K562 (cell line): ENCODE measurements at regions not wholly inside any gene's neighbourhood (a gene's known extent, or its start where the extent isn't known, plus 50 kb on each side); places are given as distances from the start of the nearest gene placed in this dataset.

Experiments
- ATAC-seq: fragments of 200-7000 bp; cut with Tn5 transposase; 3 replicates; pipeline ENCODE4 v1.9.1; 2020; ENCODE audit warnings: moderate library complexity
- BruUV-seq: library from RNA; stranded (reverse); fragments of 400-500 nt; replicated peaks from 2 replicates; lab custom pipeline; 2021; lab: Mats Ljungman, UMichigan
- CTCF ChIA-PET: fragments of 300-600 bp; formaldehyde crosslinking; extraction: SDS; loops from one replicate; lab custom pipeline; 2021; ENCODE audit warnings: low intra/inter-chr PET ratio; lab: Yijun Ruan, JAX
- POLR2A ChIA-PET: fragments of 300-600, 350-650 bp; sonication (Branson Sonifier 250); formaldehyde crosslinking; extraction: SDS; loops from one replicate; lab custom pipeline; 2021; ENCODE audit warnings: antibody characterized with exemption, inconsistent platforms; lab: Yijun Ruan, JAX
- DNase-seq, 4 experiments: peaks; one replicate each; pipeline versions ENCODE4 v3.0.0 to v3.0.0-alpha.2; 2011 to 2018; ENCODE audit warnings: low spot score in 3 of 4, mixed read lengths in 3 of 4; ENCODE audit errors: extremely low read depth in 1 of 4
- FAIRE-seq: peaks from 2 replicates; lab custom pipeline; 2011; peaks lifted over from hg19 to GRCh38; lab: Jason Lieb, UNC
- H2AFZ ChIP-seq: 2 replicates; pipeline ENCODE4 v1.6.0; 2011; ENCODE audit warnings: low read depth, low read length, control low read depth, inconsistent platforms
- H3K27ac ChIP-seq: fragments of 200-600 bp; 3 replicates; pipeline ENCODE4 v1.8.0; 2011; ENCODE audit warnings: low read depth, mild to moderate bottlenecking, control low read depth, inconsistent platforms, low read length, moderate library complexity, mixed read lengths; ENCODE audit errors: extremely low read depth
- H3K27me3 ChIP-seq, 2 experiments: fragments of 300-600 bp in 1 of 2; 2 replicates in 1 of 2; 3 replicates in 1 of 2; pipeline versions ENCODE4 v1.6.0 to v1.8.0; 2011; ENCODE audit warnings: inconsistent platforms in 2 of 2, low read length in 2 of 2, mild to moderate bottlenecking in 1 of 2, mixed read lengths in 1 of 2, moderate library complexity in 1 of 2; ENCODE audit not compliant: control insufficient read depth in 2 of 2, insufficient read depth in 2 of 2
- H3K36me3 ChIP-seq: fragments of 300-600 bp; 3 replicates; pipeline ENCODE4 v1.8.0; 2011; ENCODE audit warnings: mild to moderate bottlenecking, low read length, inconsistent platforms; ENCODE audit not compliant: control insufficient read depth, insufficient read depth
- H3K4me1 ChIP-seq, 2 experiments: fragments of 200-600 bp in 1 of 2; replicated peaks in 1 of 2; 2 replicates in 1 of 2; 3 replicates in 1 of 2; pipeline versions ENCODE4 v1.5.1 to v1.8.0; 2011; ENCODE audit warnings: inconsistent platforms in 2 of 2, low read length in 2 of 2, mild to moderate bottlenecking in 1 of 2, mixed read lengths in 1 of 2, moderate library complexity in 1 of 2; ENCODE audit not compliant: control insufficient read depth in 2 of 2, insufficient read depth in 2 of 2
- H3K4me2 ChIP-seq: 2 replicates; pipeline ENCODE4 v1.6.1; 2011; ENCODE audit warnings: low read length, control low read depth, inconsistent platforms, mixed read lengths; ENCODE audit not compliant: insufficient read depth
- H3K4me3 ChIP-seq: fragments of 200-600 bp; sonication (generic), shearing (Covaris generic); 2 replicates; pipeline ENCODE4 v1.5.1; 2016; ENCODE audit warnings: control low read depth, inconsistent platforms
- H3K79me2 ChIP-seq: fragments of 200-600 bp; 3 replicates; pipeline ENCODE4 v1.8.0; 2011; ENCODE audit warnings: low read length, inconsistent platforms; ENCODE audit not compliant: control insufficient read depth, insufficient read depth
- H3K9ac ChIP-seq, 2 experiments: 2 replicates each; pipeline versions ENCODE4 v1.6.0 to v1.6.1; 2011; ENCODE audit warnings: low read depth in 2 of 2, low read length in 2 of 2, control low read depth in 1 of 2, inconsistent platforms in 1 of 2, mild to moderate bottlenecking in 1 of 2, mixed read lengths in 1 of 2; ENCODE audit not compliant: insufficient read depth in 1 of 2
- H3K9me1 ChIP-seq: one replicate; pipeline ENCODE4 v1.6.0; 2011; ENCODE audit warnings: inconsistent platforms, mild to moderate bottlenecking, low read length, moderate library complexity; ENCODE audit not compliant: control insufficient read depth, insufficient read depth
- H3K9me3 ChIP-seq: replicated peaks from 2 replicates; pipeline ENCODE4 v1.5.1; 2011; ENCODE audit warnings: low read depth, low read length, inconsistent platforms; ENCODE audit not compliant: control insufficient read depth, insufficient read depth
- H4K20me1 ChIP-seq: replicated peaks from 2 replicates; pipeline ENCODE4 v1.6.1; 2011; ENCODE audit warnings: low read length, inconsistent platforms, mixed read lengths; ENCODE audit not compliant: control insufficient read depth, insufficient read depth
- ELF1 ChIP-seq: fragments of 200-800 bp; sonication (Bioruptor generic); IDR thresholded peaks from 2 replicates; pipeline ENCODE4 v1.6.1; 2016; ENCODE audit warnings: missing genetic modification characterization, missing compliant biosample characterization
- GATAD2B ChIP-seq: fragments of 450-650 bp; IDR thresholded peaks from 2 replicates; pipeline ENCODE4 v1.6.1; 2017; ENCODE audit warnings: mild to moderate bottlenecking, borderline replicate concordance
- HSF4 ChIP-seq: fragments of 250-450 bp; sonication (Bioruptor Pico); IDR thresholded peaks from 2 replicates; pipeline ENCODE4 v2.1.2; 2022; ENCODE audit warnings: mild to moderate bottlenecking, moderate library complexity, borderline replicate concordance
- POLR2G ChIP-seq: fragments of 200-400 bp; formaldehyde crosslinking; IDR thresholded peaks from 2 replicates; pipeline ENCODE4 v1.6.1; 2017; ENCODE audit warnings: low read depth, mild to moderate bottlenecking, antibody characterized with exemption, low read length, moderate library complexity
- WGBS: fragments of 100-300 bp; shearing (Covaris generic); methylation state at CpG from one replicate; pipeline ENCODE4 v1.1.6; 2016; ENCODE audit warnings: low coverage, mixed read lengths; ENCODE audit not compliant: insufficient coverage; ENCODE audit errors: missing lambda C conversion rate; 5-methylcytosine and 5-hydroxymethylcytosine counted together
- in situ Hi-C: fragments of 300-500 bp; cut with MboI; formaldehyde crosslinking; loops from 4 replicates; pipeline ENCODE4 v1.15.0; 2018; ENCODE audit warnings: inconsistent platforms, mixed read lengths
- intact Hi-C: fragments of 100-400 bp; cut with micrococcal nuclease; formaldehyde crosslinking; loops from 2 replicates; pipeline ENCODE4 v1.14.2; 2022
- TF ChIP-seq, protein P1 (sequence below): fragments of 450-650 bp; IDR thresholded peaks from 2 replicates; pipeline ENCODE4 v1.6.1; 2017; ENCODE audit warnings: antibody characterized with exemption

DNA sequence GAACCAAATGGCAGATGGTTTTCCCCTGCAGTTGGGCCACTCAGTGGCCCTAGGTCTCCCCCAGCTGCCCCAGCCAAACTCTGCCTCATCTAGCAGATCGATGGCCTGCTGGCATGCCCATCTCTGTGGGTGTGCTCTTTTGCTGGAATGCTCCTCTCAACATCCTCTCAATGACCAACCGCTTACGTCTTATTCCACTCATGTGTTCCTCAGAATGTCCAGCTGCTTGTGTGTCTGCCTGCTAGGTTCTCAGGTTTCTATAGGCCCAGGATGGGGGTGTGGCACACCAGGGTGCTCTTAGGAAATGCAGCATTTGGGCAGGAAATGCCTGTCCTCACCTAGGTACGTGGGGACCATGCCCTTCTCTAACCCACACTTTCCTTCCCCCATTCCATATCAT, 509.9 kb upstream of the SYNCRIP start (continued):
- TF ChIP-seq, protein P1, sequence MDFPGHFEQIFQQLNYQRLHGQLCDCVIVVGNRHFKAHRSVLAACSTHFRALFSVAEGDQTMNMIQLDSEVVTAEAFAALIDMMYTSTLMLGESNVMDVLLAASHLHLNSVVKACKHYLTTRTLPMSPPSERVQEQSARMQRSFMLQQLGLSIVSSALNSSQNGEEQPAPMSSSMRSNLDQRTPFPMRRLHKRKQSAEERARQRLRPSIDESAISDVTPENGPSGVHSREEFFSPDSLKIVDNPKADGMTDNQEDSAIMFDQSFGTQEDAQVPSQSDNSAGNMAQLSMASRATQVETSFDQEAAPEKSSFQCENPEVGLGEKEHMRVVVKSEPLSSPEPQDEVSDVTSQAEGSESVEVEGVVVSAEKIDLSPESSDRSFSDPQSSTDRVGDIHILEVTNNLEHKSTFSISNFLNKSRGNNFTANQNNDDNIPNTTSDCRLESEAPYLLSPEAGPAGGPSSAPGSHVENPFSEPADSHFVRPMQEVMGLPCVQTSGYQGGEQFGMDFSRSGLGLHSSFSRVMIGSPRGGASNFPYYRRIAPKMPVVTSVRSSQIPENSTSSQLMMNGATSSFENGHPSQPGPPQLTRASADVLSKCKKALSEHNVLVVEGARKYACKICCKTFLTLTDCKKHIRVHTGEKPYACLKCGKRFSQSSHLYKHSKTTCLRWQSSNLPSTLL = no peak
- TF ChIP-seq HSF4 = no peak

DNA sequence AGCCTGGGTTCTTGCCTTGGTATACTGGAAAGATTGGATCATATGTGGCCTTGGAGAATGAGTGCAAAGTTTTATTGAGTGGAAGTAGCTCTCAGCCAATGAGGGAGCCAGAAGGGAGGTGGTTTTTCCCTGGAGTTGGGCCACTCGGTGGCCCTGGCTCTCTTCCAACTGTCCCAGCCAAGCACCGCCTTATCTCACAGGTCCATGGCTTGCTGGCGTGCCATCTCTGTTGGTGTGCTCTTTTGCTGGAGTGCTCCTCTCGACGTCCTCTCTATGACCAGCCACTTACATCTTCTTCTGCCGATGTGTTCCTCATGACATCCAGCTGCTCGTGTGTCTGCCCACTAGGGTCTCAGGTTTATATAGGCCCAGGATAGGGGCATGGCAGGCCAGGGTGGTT, 505.9 kb upstream of the SYNCRIP start:
- H3K36me3 ChIP-seq = no peaks in the 10 kb centered on the region
- WGBS = 0% methylated on average over 4 of the region's 7 CpGs
- no peaks in the 10 kb centered on the region for H3K4me1 ChIP-seq
- DNase-seq = no peak
- H3K4me2 ChIP-seq = no peak overlapping the region
- intact Hi-C loops = no loop called here
- no peak overlapping the region for H2AFZ ChIP-seq
- H3K9me3 ChIP-seq = no peaks in the 10 kb centered on the region
- H3K4me3 ChIP-seq = no peak overlapping the region
- no peaks in the 10 kb centered on the region for H3K27me3 ChIP-seq
- H4K20me1 ChIP-seq = no peaks in the 10 kb centered on the region
- H3K27ac ChIP-seq = no peak overlapping the region
- H3K9me1 ChIP-seq = no peaks in the 10 kb centered on the region
- no TSS peak for BruUV-seq
- no peaks in the 10 kb centered on the region for H3K79me2 ChIP-seq
- no peak overlapping the region for H3K9ac ChIP-seq
- ChIA-PET POLR2A (no interaction called here), CTCF (no interaction called here)
- no peak for FAIRE-seq
- ATAC-seq = no peak
- TF ChIP-seq POLR2G (no peak), GATAD2B (no peak), ELF1 (tag) (no peak)
- in situ Hi-C loops = no loop called here
